ENCODE measurements at regions not wholly inside any gene's neighbourhood (a gene's known extent, or its start where the extent isn't known, plus 50 kb on each side); places are given as distances from the start of the nearest gene placed in this dataset.

DNA sequence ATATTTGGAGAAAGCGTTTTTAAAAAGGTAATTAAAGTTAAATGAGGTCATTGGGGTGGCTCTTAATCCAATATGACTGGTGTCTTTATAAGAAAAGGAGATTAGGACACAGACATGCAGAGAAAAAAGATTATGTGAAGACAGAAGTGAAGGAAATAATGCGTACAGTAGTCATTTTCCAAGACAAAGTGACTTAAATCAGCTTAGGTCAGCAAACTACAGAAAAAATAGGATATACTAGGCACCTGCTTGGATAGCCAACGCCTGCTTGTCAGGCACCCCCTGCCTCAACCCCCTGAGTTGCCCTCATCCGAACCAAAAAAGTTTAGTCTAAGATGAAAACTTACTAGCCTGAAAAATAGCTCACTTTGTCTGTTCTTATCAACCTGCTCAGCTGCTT lies 58.2 kb upstream of the SPAG17 start:
- TF ChIP-seq CTCF (IDR thresholded peaks at IDR 0.05), result no peak
- TF ChIP-seq POLR2A (IDR thresholded peaks at IDR 0.05), result no peak
- TF ChIP-seq EP300 (IDR thresholded peaks at IDR 0.05), result no peak

All from ovary (tissue), 3 donors.